ENCODE measurements at regions not wholly inside any gene's neighbourhood (a gene's known extent, or its start where the extent isn't known, plus 50 kb on each side); places are given as distances from the start of the nearest gene placed in this dataset.

- Mint-ChIP-seq H3K9me3 (peaks cover 11% of the 10 kb centered on the region), H3K27me3 (no peaks in the 10 kb centered on the region), H3K36me3 (ENCODE audit: low read depth) (no peaks in the 10 kb centered on the region), H3K27ac (no peak overlapping the region), H3K4me3 (no peak overlapping the region), H3K4me1 (no peaks in the 10 kb centered on the region)
- intact Hi-C loops (cut with micrococcal nuclease): no loop called here
- no peak for DNase-seq
These were observed 264.2 kb downstream of the MRTFB start for GRCh38 chr16:14335297-14335696.

- Mint-ChIP-seq H3K36me3 (ENCODE audit: low read depth) (no peaks in the 10 kb centered on the region), H3K27me3 (no peaks in the 10 kb centered on the region), H3K27ac (no peak overlapping the region), H3K4me3 (no peak overlapping the region), H3K4me1 (peaks cover 5% of the 10 kb centered on the region), H3K9me3 (peaks cover 7% of the 10 kb centered on the region)
- no peak for DNase-seq
- intact Hi-C loops (cut with micrococcal nuclease): no loop called here
These were observed 263.4 kb downstream of the MRTFB start for GRCh38 chr16:14334366-14335080.

- intact Hi-C loops (cut with micrococcal nuclease): no loop called here
- H3K4me3 Mint-ChIP-seq: no peak overlapping the region
These were observed 262.2 kb downstream of the MRTFB start for GRCh38 chr16:14333361-14333760.

GRCh38 chr16:14331020-14331419 lies 259.9 kb downstream of the MRTFB start:
- H3K27ac Mint-ChIP-seq: no peak overlapping the region
- H3K4me1 Mint-ChIP-seq: peaks cover 6% of the 10 kb centered on the region
- H3K36me3 Mint-ChIP-seq (ENCODE audit: low read depth): no peaks in the 10 kb centered on the region
- H3K27me3 Mint-ChIP-seq: no peaks in the 10 kb centered on the region
- DNase-seq: no peak
- intact Hi-C loops (cut with micrococcal nuclease): no loop called here
- H3K4me3 Mint-ChIP-seq: no peak overlapping the region
- no peaks in the 10 kb centered on the region for H3K9me3 Mint-ChIP-seq

More at GRCh38 chr16:14333361-14333760, 262.2 kb downstream of the MRTFB start:
- no peak for DNase-seq
- Mint-ChIP-seq H3K4me1 (peaks cover 6% of the 10 kb centered on the region), H3K27ac (no peak overlapping the region), H3K9me3 (peaks cover 5% of the 10 kb centered on the region), H3K36me3 (ENCODE audit: low read depth) (no peaks in the 10 kb centered on the region), H3K27me3 (no peaks in the 10 kb centered on the region)

- Mint-ChIP-seq H3K4me1 (peaks cover 6% of the 10 kb centered on the region), H3K4me3 (no peak overlapping the region), H3K9me3 (no peaks in the 10 kb centered on the region), H3K36me3 (ENCODE audit: low read depth) (no peaks in the 10 kb centered on the region), H3K27ac (no peak overlapping the region), H3K27me3 (no peaks in the 10 kb centered on the region)
- no peak for DNase-seq
- intact Hi-C loops (cut with micrococcal nuclease): no loop called here
These were observed 258.7 kb downstream of the MRTFB start for GRCh38 chr16:14329727-14330350.

- H3K4me3 Mint-ChIP-seq: no peak overlapping the region
- peaks cover 8% of the 10 kb centered on the region for H3K4me1 Mint-ChIP-seq
- no peaks in the 10 kb centered on the region for H3K36me3 Mint-ChIP-seq (ENCODE audit: low read depth)
- DNase-seq: no peak
- H3K27me3 Mint-ChIP-seq: no peaks in the 10 kb centered on the region
- intact Hi-C loops (cut with micrococcal nuclease): no loop called here
- no peak overlapping the region for H3K27ac Mint-ChIP-seq
- H3K9me3 Mint-ChIP-seq: no peaks in the 10 kb centered on the region
These were observed 254.6 kb downstream of the MRTFB start for GRCh38 chr16:14325502-14326401.

GRCh38 chr16:14324581-14324980 lies 253.5 kb downstream of the MRTFB start:
- no peak for DNase-seq
- Mint-ChIP-seq H3K9me3 (no peaks in the 10 kb centered on the region), H3K27me3 (no peaks in the 10 kb centered on the region), H3K27ac (no peak overlapping the region), H3K36me3 (ENCODE audit: low read depth) (no peaks in the 10 kb centered on the region), H3K4me1 (peaks cover 3% of the 10 kb centered on the region), H3K4me3 (no peak overlapping the region)
- intact Hi-C loops (cut with micrococcal nuclease): no loop called here

GRCh38 chr16:14322186-14322585 lies 251.1 kb downstream of the MRTFB start:
- Mint-ChIP-seq H3K9me3 (no peaks in the 10 kb centered on the region), H3K4me3 (no peak overlapping the region), H3K36me3 (ENCODE audit: low read depth) (no peaks in the 10 kb centered on the region), H3K27ac (no peak overlapping the region), H3K4me1 (peaks cover 1% of the 10 kb centered on the region), H3K27me3 (no peaks in the 10 kb centered on the region)
- DNase-seq: no peak
- intact Hi-C loops (cut with micrococcal nuclease): no loop called here

GRCh38 chr16:14321542-14321941 lies 250.4 kb downstream of the MRTFB start:
- DNase-seq: no peak
- intact Hi-C loops (cut with micrococcal nuclease): no loop called here
- Mint-ChIP-seq H3K4me3 (no peak overlapping the region), H3K4me1 (peaks cover 1% of the 10 kb centered on the region), H3K36me3 (ENCODE audit: low read depth) (no peaks in the 10 kb centered on the region), H3K27ac (no peak overlapping the region), H3K9me3 (no peaks in the 10 kb centered on the region), H3K27me3 (no peaks in the 10 kb centered on the region)

GRCh38 chr16:14320406-14320805 lies 249.3 kb downstream of the MRTFB start:
- no peak for DNase-seq
- H3K27me3 Mint-ChIP-seq: no peaks in the 10 kb centered on the region
- H3K27ac Mint-ChIP-seq: no peak overlapping the region
- H3K4me3 Mint-ChIP-seq: no peak overlapping the region
- no peaks in the 10 kb centered on the region for H3K9me3 Mint-ChIP-seq
- intact Hi-C loops (cut with micrococcal nuclease): no loop called here
- no peaks in the 10 kb centered on the region for H3K36me3 Mint-ChIP-seq (ENCODE audit: low read depth)
- H3K4me1 Mint-ChIP-seq: peaks cover 1% of the 10 kb centered on the region
